ENCODE measurements at regions not wholly inside any gene's neighbourhood (a gene's known extent, or its start where the extent isn't known, plus 50 kb on each side); places are given as distances from the start of the nearest gene placed in this dataset.

DNA sequence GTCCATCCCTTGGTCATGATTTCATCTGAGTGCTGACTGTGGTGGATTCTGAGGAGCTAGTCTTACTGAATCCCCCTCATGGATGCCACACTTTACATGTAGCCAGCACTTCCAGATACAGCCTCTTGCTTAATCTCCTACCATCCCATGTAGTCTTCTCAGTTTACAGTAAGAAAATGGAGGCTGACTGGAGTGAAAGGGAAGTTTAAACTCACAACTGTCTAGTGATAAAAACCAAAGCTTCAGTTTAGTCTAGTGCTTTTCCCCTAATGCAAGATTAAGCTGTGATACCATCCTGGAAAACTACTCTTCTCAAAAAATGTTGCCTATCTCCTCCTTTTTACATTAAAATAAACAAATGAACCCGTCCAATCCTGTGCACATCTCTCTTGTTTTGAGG, 146.8 kb upstream of the HES1 start:
- no peak for DNase-seq (ENCODE audit: low spot score)

GRCh38 chr3:193991666-193992424, 144.1 kb upstream of the HES1 start:
- no peak for DNase-seq (ENCODE audit: low spot score)

GRCh38 chr3:193992425-193993037, 143.4 kb upstream of the HES1 start:
- no peak for DNase-seq (ENCODE audit: low spot score)

DNA sequence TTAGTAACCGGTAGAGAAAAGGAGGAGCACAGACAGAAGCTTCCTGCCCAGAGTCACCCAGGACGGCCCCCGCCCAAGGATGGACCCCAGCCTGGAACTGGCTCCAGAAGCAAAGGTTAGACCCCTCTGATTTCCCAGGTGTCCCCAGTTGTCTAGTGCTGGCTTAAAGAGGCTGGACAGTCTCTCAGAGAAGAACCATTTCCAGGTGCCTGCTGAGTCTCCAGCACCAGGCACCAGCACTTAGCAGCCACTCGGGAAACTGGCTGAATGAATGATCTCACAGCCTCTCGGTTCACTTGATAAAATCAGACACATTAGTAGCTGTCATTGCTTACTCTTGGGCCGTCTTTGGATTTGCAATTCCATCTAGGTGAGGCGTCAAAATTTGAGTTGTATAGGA, 139.7 kb upstream of the HES1 start:
- no peak for DNase-seq (ENCODE audit: low spot score)

- no peak for DNase-seq (ENCODE audit: low spot score)
These were observed 139.3 kb upstream of the HES1 start for GRCh38 chr3:193996641-193997089.

GRCh38 chr3:193997228-193998122, 138.5 kb upstream of the HES1 start:
- DNase-seq (ENCODE audit: low spot score): no peak

GRCh38 chr3:193998123-193998448, 137.9 kb upstream of the HES1 start:
- DNase-seq (ENCODE audit: low spot score): no peak

DNA sequence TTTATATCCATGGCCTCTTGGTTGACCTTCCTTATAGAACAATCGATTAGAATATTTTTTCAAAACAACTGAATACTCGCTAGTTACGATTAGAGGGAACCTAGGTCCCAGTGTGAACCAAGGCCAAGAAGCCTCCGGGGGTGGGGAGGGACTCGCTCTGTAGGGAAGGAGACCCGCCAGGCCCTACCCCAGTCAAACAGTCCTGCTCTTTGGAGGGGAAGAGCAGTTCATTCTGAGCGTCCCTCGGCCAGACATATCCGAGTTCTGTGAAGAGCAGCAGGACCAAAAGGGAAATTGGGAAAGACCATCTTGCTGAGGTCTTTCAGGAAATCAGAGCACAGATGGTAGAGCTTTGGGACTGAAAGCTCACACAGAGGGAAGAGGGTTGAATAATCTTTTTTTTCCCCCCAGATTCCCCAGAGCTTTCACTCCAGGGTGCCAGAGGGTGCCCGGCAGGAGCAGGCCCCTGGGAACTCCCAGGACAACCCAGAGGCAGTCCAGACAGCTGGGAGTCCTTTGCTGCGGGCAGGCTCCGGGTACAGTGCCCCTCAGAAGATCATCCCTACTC, 137.2 kb upstream of the HES1 start:
- no peak for DNase-seq (ENCODE audit: low spot score)

GRCh38 chr3:194000100-194000499, 135.8 kb upstream of the HES1 start:
- DNase-seq (ENCODE audit: low spot score): no peak

DNA sequence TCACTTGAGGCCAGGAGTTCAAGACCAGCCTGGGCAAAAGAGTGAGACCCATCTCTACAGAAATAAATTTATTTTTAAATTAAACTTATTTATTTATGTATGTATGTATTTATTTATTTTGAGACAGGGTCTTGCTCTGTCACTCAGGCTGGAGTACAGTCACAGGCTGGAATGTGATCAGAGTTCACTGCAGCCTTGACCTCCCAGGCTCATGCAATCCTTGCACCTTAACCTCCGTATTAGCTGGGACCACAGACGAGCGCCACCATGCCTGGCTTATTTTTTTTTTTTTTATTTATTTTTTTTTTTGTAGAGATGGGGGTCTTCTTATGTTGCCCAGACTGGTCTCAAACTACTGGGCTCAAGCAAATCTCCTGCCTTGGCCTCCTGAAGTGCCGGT, 135.2 kb upstream of the HES1 start:
- no peak for DNase-seq (ENCODE audit: low spot score)

- no peak for DNase-seq (ENCODE audit: low spot score)
These were observed 134.1 kb upstream of the HES1 start for GRCh38 chr3:194001728-194002459.

DNA sequence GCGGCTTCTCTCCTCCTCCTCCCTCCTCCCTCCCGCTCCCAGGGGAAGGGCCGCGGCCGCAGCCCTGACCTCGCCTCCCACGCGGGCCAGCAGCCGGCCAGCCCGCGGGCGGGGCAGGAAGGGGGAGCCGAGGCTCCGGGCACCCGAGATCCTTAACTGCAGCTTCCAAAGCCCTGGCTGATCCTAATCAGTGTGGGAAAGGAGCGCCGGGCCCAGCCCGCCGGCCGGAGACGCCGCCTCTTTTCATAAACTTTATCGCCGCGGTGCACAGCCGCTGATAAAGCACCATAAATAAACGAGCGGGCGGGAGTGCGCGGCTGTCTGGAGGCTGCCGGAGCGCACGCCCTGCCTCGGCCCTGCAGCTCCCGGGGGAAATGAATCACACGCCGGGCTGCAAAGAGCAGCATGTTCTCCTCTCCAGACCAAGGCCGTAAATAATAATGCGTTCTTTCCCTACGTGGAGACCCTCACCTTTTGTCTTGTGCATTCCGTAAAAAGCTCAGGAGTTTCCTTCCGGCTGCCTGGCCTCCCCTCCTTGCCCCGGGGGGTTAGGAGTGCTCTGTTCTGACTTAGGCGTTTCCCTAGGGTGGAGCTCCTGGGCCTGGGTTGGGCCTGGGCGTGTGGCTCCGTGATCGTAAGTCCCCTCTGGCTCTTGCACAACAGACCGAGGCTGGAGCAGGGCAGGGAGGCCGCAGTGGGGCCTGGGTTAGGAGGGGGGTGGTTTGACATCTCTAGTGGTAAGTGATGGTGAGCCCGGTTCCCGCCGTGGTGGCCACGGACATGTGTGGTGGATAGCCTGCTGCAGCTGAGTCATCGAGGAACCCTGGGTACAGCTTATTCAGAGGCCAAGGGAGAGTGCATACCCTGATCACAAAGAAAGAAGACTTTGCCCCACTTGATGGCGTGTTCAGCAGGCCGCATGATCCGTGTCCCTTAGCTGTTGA, 132.6 kb upstream of the HES1 start:
- peak; percentile 88 for DNase-seq (ENCODE audit: low spot score)

- no peak for DNase-seq (ENCODE audit: low spot score)
These were observed 129.9 kb upstream of the HES1 start for GRCh38 chr3:194005930-194006501.

- no peak for DNase-seq (ENCODE audit: low spot score)
These were observed 128.2 kb upstream of the HES1 start for GRCh38 chr3:194007592-194008337.

- no peak for DNase-seq (ENCODE audit: low spot score)
These were observed 126.9 kb upstream of the HES1 start for GRCh38 chr3:194009019-194009418.

DNA sequence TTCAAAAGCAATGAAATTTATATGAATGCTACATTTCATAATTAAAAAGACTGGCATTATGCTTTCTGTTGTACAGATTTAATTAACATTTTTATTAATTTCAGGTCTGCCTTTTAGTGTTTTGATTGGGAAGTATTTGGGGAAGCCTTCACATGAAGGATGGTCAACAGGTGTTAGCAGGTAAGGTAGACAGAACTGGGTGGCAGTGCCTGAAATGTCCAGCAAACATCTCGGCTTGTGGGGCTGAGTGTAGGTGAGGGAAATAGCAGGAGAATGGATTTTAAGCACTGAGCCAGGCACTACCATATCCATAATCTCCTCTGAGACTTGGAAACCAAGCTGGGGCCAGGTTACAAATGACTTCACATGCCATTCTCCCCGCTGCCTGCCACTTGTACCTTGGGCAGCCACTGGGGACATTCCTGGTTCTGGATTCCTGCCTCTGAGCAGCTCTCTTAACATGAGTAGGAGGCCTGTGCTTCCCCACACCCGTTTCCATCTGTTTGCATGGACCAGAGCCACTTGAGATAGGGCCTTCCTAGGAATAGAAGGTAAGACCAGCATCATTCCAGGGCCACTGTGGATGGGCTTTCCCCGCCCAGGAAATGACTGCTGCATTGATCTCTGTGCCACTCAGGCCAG, 125.9 kb upstream of the HES1 start:
- DNase-seq (ENCODE audit: low spot score): no peak

DNA sequence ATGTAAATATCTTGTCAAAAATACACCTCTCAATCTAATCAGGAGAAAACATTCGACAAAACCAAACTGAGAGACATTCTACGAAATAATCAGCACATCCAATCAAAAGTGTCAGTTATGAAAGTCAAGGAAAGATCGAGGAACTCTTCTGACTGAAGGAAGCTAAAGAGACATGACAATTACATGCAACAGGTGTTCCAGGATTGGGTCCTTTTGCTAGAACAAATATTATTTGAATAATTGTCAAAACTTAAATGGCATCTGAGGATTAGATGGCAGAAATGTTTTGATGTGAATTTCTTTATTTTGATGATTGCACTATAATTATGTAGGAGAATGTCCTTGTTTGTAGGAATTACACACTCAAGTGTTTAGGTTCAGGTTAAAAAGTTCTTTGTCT, 124.1 kb upstream of the HES1 start:
- no peak for DNase-seq (ENCODE audit: low spot score)

DNA sequence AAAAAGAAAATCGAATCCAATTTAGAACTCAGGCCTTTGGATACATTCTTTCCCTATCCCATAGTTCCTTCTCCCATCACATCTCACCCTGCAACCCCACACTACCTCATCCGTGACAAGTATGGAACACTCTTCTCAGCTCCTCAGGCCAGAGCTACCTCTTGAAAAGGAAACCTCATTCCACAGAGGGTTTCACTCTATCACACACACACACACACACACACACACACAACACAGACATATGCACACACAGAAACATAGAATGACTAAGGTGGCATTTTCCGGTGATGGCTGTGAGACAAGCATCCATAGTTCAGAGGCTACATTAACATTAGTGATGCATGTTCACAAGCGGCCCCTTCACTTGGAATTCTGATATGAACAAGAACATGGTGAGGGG, 122.0 kb upstream of the HES1 start:
- no peak for DNase-seq (ENCODE audit: low spot score)

DNA sequence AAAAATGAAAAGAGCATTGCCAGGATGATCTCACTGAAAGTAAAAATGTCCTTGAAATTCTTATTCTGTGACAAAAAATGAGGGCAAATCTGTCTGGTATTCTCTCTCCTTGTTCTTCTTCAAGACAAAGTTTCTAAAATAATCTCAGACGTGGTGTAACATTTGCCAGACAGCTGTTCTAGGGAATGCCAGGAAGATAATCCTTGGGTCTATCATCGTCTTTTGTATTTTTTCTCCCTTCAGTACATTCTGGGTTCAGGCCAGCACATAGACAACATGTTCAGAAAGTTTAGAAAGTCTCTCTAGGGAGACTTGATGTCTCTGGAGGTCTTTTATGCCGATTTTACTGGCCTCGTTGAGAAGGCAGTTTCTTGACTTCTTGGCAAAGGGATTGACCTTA, 121.2 kb upstream of the HES1 start:
- DNase-seq (ENCODE audit: low spot score): no peak

Measured in HuH-7 (cell line).